ENCODE measurements at regions not wholly inside any gene's neighbourhood (a gene's known extent, or its start where the extent isn't known, plus 50 kb on each side); places are given as distances from the start of the nearest gene placed in this dataset.

- TF ChIP-seq CTCF (IDR thresholded peaks at IDR 0.05), result no peak
- no peak for TF ChIP-seq MAFK (IDR thresholded peaks at IDR 0.05; ENCODE audit: partially characterized antibody)
- no peak for TF ChIP-seq ZFP36 (IDR thresholded peaks at IDR 0.05; ENCODE audit: borderline replicate concordance, partially characterized antibody)
Observed at GRCh38 chr2:176743671-176744070, 468.9 kb upstream of the HNRNPA3 start (continued).

- FAIRE-seq (no peak), ATAC-seq (no peak), DNase-seq (ENCODE audit: low read depth in 1 of 2, low spot score in 1 of 2) (no peak)
- no peak for TF ChIP-seq JUN (IDR thresholded peaks at IDR 0.05)
- TF ChIP-seq JUNB (IDR thresholded peaks at IDR 0.05), result no peak
- TF ChIP-seq HMGXB4 (CRISPR knock-in tag; IDR thresholded peaks at IDR 0.05; ENCODE audit: borderline replicate concordance), result no peak
- no peak for TF ChIP-seq RFX5 (IDR thresholded peaks at IDR 0.05)
- TF ChIP-seq PHF8 (IDR thresholded peaks at IDR 0.05; ENCODE audit: borderline replicate concordance, low read depth), result no peak
- no peak for TF ChIP-seq REST (IDR thresholded peaks at IDR 0.05)
- TF ChIP-seq HES2 (IDR thresholded peaks at IDR 0.05), result no peak
- TF ChIP-seq CEBPB (IDR thresholded peaks at IDR 0.05), result no peak
- TF ChIP-seq GATA3 (IDR thresholded peaks at IDR 0.05; ENCODE audit: borderline replicate concordance), result no peak
- no peak for TF ChIP-seq SREBF2 (IDR thresholded peaks at IDR 0.05)
- TF ChIP-seq FOXS1 (CRISPR knock-in tag; IDR thresholded peaks at IDR 0.05), result no peak
- no peak for TF ChIP-seq CHD2 (IDR thresholded peaks at IDR 0.05; ENCODE audit: low read length, partially characterized antibody)
- TF ChIP-seq HOXB5 (CRISPR knock-in tag; IDR thresholded peaks at IDR 0.05), result no peak
- TF ChIP-seq CBX2 (IDR thresholded peaks at IDR 0.05; ENCODE audit: borderline replicate concordance, low read depth), result no peak
- TF ChIP-seq EP300 (IDR thresholded peaks at IDR 0.05), result no peak
- TF ChIP-seq CHD4 (IDR thresholded peaks at IDR 0.05; ENCODE audit: borderline replicate concordance), result no peak
- no peak for TF ChIP-seq ZSCAN20 (CRISPR knock-in tag; IDR thresholded peaks at IDR 0.05)
- TF ChIP-seq CBX8 (IDR thresholded peaks at IDR 0.05), result no peak
- no peak for TF ChIP-seq SMC3 (IDR thresholded peaks at IDR 0.05)
- no peak for TF ChIP-seq ESRRA (IDR thresholded peaks at IDR 0.05; ENCODE audit: borderline replicate concordance, low read length)
- Histone ChIP-seq H3K4me3 (no peak overlapping the region), H3K27ac (no peak overlapping the region), H3K9me3 (no peaks in the 10 kb centered on the region), H3K4me2 (no peak overlapping the region), H3K4me1 (no peaks in the 10 kb centered on the region)
- ChIA-PET POLR2A (no interaction called here), CTCF (no interaction called here)
- WGBS (ENCODE audit: missing lambda C conversion rate), result 37% methylated on average over 4 of the region's 4 CpGs
Observed at GRCh38 chr2:176744146-176744545, 468.4 kb upstream of the HNRNPA3 start.

Measured in A549 (cell line).